DND-41 (cell line): ENCODE measurements at regions not wholly inside any gene's neighbourhood (a gene's known extent, or its start where the extent isn't known, plus 50 kb on each side); places are given as distances from the start of the nearest gene placed in this dataset.
A peak's percentile ranks its signal among the peaks of the same experiment; 100 is the strongest.

Source experiments
- ATAC-seq: fragments of 200-7000 bp; cut with Tn5 transposase; 3 replicates; pipeline ENCODE4 v1.9.1; 2021; ENCODE audit warnings: low read depth; ENCODE audit not compliant: insufficient read depth
- DNase-seq: peaks from one replicate; pipeline ENCODE4 v3.0.0-alpha.2; 2020
- H2AFZ ChIP-seq: 2 replicates; pipeline ENCODE4 v1.6.0; 2012; ENCODE audit warnings: low read depth, low read length
- H3K27ac ChIP-seq: 2 replicates; pipeline ENCODE4 v1.5.1; 2012; ENCODE audit warnings: low read length, inconsistent platforms
- H3K27me3 ChIP-seq: fragments of 200-600 bp; sonication (generic); 2 replicates; pipeline ENCODE4 v1.6.0; 2012; ENCODE audit warnings: low read length, mild to moderate bottlenecking, inconsistent platforms; ENCODE audit not compliant: insufficient read depth, poor library complexity
- H3K36me3 ChIP-seq: 2 replicates; pipeline ENCODE4 v1.5.1; 2012; ENCODE audit warnings: low read length, inconsistent platforms; ENCODE audit not compliant: insufficient read depth
- H3K4me1 ChIP-seq: 2 replicates; pipeline ENCODE4 v1.5.1; 2012; ENCODE audit warnings: mild to moderate bottlenecking, low read length; ENCODE audit not compliant: insufficient read depth
- H3K4me2 ChIP-seq: 2 replicates; pipeline ENCODE4 v1.6.0; 2012; ENCODE audit warnings: mild to moderate bottlenecking, moderate library complexity, low read length, inconsistent platforms; ENCODE audit not compliant: insufficient read depth
- H3K4me3 ChIP-seq, 2 experiments: fragments of 200-600 bp in 1 of 2; shearing (Covaris generic) in 1 of 2; 2 replicates each; pipeline ENCODE4 v1.5.1; 2012 to 2016; ENCODE audit warnings: inconsistent platforms in 2 of 2, low read length in 2 of 2, mild to moderate bottlenecking in 2 of 2, low read depth in 1 of 2, moderate library complexity in 1 of 2
- H3K79me2 ChIP-seq: 2 replicates; pipeline ENCODE4 v1.6.0; 2012; ENCODE audit warnings: low read length, inconsistent platforms; ENCODE audit not compliant: insufficient read depth
- H3K9ac ChIP-seq: 2 replicates; pipeline ENCODE4 v1.6.0; 2012; ENCODE audit warnings: low read depth, mild to moderate bottlenecking, inconsistent platforms, low read length, moderate library complexity
- H3K9me3 ChIP-seq: 2 replicates; pipeline ENCODE4 v1.5.1; 2012; ENCODE audit warnings: low read length, moderate library complexity, mild to moderate bottlenecking, inconsistent platforms; ENCODE audit not compliant: insufficient read depth, severe bottlenecking
- H4K20me1 ChIP-seq: 2 replicates; pipeline ENCODE4 v1.6.0; 2012; ENCODE audit warnings: low read length; ENCODE audit not compliant: insufficient read depth
- EZH2 ChIP-seq: IDR thresholded peaks from 3 replicates; pipeline ENCODE4 v1.6.1; 2012; ENCODE audit warnings: borderline replicate concordance, low read depth, mild to moderate bottlenecking, moderate library complexity, low read length, inconsistent platforms; ENCODE audit not compliant: severe bottlenecking
- TF ChIP-seq, protein P1 (sequence below): IDR thresholded peaks from 2 replicates; pipeline ENCODE4 v1.5.1; 2012; ENCODE audit warnings: borderline replicate concordance, low read length, moderate library complexity, mild to moderate bottlenecking; ENCODE audit not compliant: poor library complexity, severe bottlenecking; ENCODE audit errors: extremely low read depth

DNA sequence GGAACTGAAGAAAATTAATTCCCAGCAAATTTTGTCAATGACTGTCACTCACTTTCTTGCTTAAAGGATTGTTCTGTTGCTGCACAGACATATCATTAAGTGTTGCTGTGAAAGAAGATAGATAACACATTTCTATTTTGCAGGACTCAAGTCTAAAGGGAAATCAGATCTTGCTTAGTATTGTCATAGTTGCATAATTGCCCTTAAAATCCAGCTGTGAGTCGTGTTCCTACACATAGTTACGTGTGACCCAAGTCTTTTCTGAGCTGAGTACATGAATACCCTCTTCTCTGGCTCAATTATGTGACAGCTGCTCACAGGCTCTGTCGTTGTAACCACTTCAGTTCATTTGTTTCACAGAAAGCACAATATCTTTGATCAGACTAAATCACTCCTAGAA lies 390.8 kb downstream of the DTWD2 start:
- DNase-seq: no peak
- H3K36me3 ChIP-seq: no peaks in the 10 kb centered on the region
- H3K27ac ChIP-seq: no peak overlapping the region
- no peaks in the 10 kb centered on the region for H3K4me1 ChIP-seq
- TF ChIP-seq, protein P1, sequence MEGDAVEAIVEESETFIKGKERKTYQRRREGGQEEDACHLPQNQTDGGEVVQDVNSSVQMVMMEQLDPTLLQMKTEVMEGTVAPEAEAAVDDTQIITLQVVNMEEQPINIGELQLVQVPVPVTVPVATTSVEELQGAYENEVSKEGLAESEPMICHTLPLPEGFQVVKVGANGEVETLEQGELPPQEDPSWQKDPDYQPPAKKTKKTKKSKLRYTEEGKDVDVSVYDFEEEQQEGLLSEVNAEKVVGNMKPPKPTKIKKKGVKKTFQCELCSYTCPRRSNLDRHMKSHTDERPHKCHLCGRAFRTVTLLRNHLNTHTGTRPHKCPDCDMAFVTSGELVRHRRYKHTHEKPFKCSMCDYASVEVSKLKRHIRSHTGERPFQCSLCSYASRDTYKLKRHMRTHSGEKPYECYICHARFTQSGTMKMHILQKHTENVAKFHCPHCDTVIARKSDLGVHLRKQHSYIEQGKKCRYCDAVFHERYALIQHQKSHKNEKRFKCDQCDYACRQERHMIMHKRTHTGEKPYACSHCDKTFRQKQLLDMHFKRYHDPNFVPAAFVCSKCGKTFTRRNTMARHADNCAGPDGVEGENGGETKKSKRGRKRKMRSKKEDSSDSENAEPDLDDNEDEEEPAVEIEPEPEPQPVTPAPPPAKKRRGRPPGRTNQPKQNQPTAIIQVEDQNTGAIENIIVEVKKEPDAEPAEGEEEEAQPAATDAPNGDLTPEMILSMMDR: no peak
- no peak for TF ChIP-seq EZH2
- H2AFZ ChIP-seq: no peak overlapping the region
- ATAC-seq: no peak
- H4K20me1 ChIP-seq: no peaks in the 10 kb centered on the region
- no peaks in the 10 kb centered on the region for H3K79me2 ChIP-seq
- peaks cover 3% of the 10 kb centered on the region for H3K27me3 ChIP-seq
- H3K4me2 ChIP-seq: no peak overlapping the region
- no peak overlapping the region for H3K4me3 ChIP-seq
- no peak overlapping the region for H3K9ac ChIP-seq
- H3K9me3 ChIP-seq: no peaks in the 10 kb centered on the region

DNA sequence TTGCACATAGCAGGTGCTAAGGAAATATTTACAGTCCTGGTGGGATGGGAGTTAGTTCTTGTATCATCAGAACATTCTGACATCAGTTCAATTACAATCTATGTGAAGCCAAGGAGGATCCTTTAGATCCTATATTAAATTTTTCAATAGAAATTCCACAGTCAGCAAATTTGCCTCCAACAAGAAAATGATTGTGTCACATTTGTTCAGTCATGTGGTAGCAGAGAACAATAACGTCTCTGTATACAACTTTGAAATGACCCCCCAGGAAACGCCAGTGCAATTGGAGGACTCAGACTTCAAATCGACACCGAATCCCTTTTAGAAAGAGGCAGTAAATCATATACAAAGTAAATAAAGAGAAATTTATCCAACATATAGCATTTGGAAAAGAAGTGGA lies 392.1 kb downstream of the DTWD2 start:
- H3K36me3 ChIP-seq: no peaks in the 10 kb centered on the region
- H3K27me3 ChIP-seq: no peaks in the 10 kb centered on the region
- H3K4me1 ChIP-seq: no peaks in the 10 kb centered on the region
- no peak for ATAC-seq
- H3K4me3 ChIP-seq: no peak overlapping the region
- no peak overlapping the region for H3K4me2 ChIP-seq
- no peak overlapping the region for H2AFZ ChIP-seq
- no peak for DNase-seq
- no peaks in the 10 kb centered on the region for H3K9me3 ChIP-seq
- H3K79me2 ChIP-seq: no peaks in the 10 kb centered on the region
- H3K27ac ChIP-seq: no peak overlapping the region
- no peak overlapping the region for H3K9ac ChIP-seq
- TF ChIP-seq, protein P1: no peak
- no peak for TF ChIP-seq EZH2
- no peaks in the 10 kb centered on the region for H4K20me1 ChIP-seq

DNA sequence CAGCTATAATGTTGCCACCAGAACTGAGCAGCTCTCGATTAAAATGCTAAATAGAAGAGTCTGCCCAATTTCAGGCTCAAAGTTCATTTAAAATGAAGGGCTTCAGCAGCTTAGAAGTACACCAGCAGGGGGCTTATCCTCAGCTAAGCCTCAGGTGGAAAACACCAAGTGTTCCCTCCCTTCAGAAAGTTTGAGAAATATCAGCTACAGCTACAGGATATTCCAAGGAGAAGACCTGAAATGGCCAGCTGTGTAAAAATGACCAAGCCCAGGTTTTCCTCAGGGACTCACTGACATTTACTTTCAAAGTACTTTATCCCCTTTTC lies 395.4 kb downstream of the DTWD2 start:
- no peak overlapping the region for H2AFZ ChIP-seq
- no peak for ATAC-seq

More for the DNA sequence above, 395.4 kb downstream of the DTWD2 start:
- DNase-seq: no peak
- Histone ChIP-seq H3K9ac (no peak overlapping the region), H3K9me3 (no peaks in the 10 kb centered on the region), H3K36me3 (no peaks in the 10 kb centered on the region), H3K27ac (no peak overlapping the region), H3K4me2 (no peak overlapping the region), H3K4me3 (no peak overlapping the region), H3K79me2 (no peaks in the 10 kb centered on the region), H4K20me1 (no peaks in the 10 kb centered on the region), H3K4me1 (no peaks in the 10 kb centered on the region), H3K27me3 (no peaks in the 10 kb centered on the region)
- no peak for TF ChIP-seq EZH2
- TF ChIP-seq, protein P1: peak; percentile 36
